HG02642 (cell line): ENCODE measurements at regions not wholly inside any gene's neighbourhood (a gene's known extent, or its start where the extent isn't known, plus 50 kb on each side); places are given as distances from the start of the nearest gene placed in this dataset.

ENCODE experiments used
- ATAC-seq: cut with Tn5 transposase; IDR thresholded peaks from one replicate; pipeline ENCODE4 v1.9.1; 2021; ENCODE audit warnings: mild to moderate bottlenecking; ENCODE audit not compliant: unreplicated experiment, poor library complexity

DNA sequence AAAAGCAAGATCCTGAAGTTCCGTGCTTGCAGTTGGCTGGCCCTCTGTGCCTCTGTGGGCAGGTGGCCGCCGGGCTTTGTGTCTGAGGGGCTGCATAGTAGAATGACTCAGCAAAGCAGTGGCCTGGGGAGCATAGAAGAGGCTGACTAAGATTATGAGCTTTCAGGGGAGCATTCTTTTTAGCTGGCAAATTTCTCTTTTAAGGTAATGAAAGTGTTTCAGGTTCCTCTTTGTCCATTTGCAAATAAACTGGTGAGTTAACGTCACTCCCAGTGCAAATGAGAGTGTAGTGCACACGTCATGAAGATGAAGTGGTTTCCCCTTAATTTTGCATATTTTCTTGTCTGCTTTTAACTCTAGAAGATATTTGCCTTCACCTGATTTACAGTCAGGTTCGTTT is 98.6 kb downstream of the BCL2L11 start:
- ATAC-seq, result peak; percentile 89

DNA sequence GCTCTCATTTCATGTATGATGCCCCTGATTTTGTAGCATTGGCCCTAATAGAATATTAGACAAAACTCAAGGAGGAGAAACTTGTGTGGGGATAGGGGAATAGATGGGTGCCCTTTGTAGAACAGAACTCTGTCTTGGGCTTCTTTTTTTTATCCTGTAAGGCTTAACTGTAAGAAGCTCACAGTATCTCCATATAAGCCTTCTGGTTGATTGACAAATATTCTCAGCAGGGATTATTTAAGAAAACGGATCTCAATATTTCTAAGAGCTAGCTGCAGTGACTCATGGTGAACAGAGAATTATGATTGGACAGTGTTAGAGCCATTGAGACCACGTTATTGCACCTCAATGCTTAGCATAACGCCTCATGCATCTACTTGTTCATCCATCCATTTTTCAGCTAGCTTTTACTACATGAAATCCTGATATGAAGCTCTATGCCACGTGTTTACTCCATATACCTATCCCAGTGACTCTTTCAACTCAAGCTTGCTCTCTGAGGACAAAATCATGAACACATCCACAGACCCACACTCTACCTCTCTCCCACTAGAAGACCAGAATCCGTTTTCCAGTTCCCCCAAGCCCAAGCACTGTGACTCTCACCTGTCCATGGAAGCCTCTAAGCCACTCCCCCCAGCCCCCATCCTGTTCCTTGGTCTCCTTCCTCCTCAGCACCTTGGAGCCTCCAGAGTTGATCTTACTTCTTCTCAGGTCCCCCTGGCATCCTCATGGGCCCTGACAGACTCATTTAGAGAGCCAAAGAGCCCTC is 99.2 kb downstream of the BCL2L11 start:
- no peak for ATAC-seq

DNA sequence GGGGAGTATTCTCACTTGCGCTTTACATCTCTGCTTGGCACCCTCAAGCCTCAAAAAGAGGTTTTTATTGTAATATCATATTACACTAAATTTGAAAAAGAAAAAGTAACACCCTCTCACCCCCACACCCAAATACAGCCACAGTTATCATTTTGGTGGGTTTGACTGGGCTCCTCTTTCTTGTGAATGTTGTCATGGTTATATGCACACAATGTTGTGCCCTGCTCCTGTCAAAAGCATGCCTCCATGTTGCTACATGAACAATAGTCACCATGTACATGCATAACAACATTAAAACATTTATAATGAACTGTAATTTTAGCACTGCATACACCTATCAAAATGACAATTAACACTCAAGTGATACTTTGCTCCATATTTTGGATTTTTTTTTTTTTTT is 100.2 kb downstream of the BCL2L11 start:
- no peak for ATAC-seq

DNA sequence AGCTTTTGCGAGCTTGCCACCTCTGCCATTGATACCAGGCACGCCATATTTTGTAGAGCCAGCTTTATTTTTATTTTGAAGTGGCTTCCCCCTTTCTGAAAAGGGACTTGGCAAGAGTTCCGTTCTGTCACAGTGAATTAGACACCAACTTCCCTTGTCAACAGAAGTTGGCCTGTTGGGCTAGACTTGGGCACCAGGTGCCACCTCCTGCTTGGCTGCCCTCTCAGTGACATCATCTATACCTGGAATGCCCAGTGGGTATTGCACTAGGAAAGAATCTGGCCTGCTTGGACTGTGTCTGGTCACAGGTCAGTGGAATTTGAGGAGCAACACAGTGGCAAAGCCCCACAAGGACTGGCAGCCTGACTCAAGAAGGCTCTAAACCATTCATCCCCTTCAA is 101.0 kb downstream of the BCL2L11 start:
- no peak for ATAC-seq

DNA sequence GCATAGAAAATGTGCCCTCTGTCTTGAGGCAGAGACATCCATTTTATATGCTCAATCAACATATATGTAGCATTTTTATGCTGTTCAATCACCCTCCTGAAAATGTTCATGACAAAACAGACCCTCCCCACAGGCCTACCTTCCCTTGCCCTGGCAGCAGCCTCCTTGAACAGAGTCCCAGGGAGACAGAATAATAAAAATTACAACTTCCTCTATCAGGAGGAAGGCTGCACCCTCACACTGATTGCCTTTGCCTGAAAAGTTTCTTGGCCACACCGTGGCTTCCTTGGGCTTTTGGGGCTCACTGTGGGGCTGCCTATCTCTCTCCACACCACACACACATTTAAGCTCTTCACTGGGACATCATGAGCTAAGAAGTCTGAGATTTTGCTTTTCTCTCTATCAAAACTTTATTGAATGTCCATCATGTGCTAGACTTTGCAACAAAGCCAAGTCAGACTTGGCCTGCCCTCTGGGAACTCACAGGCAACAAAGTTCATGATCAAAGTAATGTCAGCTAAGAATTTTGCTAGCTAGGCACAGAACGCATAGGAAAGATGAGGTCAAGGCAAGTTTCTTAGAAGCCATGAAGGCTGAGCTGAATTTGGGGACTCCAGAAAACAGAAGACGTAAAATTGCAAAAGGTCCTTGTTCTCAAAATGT is 101.6 kb downstream of the BCL2L11 start:
- ATAC-seq, result no peak

DNA sequence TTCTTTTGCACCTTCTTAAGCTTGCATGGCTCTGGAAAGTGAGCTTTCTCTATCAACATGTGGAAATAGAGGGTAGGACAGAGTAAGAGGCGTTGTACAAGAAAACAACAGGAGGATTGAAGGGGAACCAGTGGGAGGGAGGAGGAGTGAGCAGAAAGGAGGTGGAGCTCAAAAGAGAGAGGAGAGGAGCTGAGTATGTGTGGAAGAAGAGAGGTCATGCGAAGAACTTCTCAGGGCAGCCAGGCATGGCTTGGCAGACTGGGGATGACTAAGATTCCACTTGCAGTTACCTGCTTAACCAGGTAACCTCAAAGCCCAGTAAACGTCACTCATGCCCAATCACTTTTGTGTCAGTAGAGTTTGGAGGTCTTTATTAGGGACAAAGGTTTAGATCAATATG is 105.1 kb downstream of the BCL2L11 start:
- no peak for ATAC-seq

DNA sequence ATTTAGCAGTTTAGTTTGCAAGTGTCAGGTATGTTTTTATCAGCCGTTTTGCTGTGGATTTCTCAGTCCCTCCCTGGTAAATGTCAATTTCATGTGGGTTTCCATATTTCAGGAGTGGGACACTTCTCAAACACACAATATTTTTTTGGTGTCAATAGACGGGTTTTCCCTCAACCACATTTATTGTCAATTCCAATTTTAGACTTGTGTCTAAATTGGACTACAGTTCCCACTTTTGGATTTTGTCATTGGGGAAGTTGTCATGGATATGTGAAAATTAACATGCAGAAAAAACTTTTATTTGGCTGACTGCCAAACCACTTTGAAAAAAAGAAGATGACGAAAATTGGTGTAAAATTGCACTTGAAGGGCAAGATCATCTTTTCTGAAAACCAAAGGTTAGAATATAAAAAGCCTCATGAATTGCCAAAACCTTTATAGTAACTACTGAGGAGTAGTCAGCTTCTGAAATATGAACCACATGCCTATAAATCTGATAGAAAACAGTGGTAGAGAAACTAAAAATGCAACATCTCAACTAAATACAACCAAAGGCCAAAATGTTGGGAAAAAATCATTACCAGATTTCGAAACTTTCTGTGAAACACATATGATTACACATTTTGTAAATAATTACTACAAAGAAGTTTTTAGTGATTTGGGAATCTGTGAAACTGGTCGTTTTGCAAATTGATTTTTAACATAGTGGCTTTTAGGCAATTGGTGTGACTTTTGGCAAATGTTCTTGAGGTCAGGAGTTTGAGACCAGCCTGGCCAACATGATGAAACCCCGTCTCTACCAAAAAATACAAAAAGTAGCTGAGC is 106.4 kb downstream of the BCL2L11 start:
- no peak for ATAC-seq

DNA sequence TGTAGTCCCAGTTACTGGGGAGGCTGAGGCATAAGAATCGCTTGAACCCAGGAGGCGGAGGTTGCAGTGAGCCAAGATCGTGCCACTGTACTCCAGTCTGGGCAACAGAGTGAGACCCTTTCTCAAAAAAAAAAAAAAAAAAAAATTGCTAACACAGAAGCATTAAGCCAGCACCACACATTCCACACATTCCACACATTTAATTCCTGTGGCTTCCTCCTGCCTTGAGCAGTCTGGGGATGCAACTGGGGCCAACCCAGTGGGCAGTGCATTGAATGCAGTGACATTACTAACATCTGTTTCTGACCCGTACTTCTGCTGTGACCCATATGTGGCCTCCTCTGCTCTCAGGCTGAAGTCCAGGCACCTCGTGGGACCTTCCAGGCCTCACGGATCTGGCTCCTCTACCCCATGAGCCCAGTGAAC is 107.0 kb downstream of the BCL2L11 start:
- ATAC-seq, result no peak

DNA sequence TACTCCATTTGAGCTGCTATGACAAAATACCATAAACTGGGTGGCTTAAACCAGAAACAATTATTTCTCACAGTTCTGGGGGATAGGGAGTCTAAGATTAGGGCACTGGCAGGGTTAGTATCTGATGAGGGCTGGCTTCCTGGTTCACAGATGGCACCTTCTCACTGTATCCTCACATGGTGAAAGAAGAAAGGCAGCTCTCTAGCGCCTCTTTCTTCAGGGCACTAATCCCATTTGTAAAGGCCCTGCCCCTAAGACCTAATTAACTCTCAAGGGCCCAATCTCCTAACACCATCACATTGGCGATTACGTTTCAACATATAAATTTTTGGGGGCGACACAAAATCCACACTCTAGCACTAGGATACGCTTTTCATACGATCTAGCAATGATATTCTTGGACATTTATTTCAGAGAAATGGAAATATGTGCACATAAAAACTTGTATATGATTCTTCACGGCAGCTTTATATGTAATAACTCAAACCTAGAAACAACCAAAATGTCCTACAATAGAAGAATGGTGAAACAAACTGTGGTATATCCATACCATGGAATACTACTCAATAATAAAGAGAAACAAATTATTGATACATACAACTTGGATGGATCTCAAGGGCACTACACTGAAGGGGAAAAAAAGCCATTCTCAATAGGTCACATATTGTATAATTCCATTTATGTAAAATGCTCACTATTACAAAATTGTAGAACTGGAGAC is 111.0 kb downstream of the BCL2L11 start:
- no peak for ATAC-seq

DNA sequence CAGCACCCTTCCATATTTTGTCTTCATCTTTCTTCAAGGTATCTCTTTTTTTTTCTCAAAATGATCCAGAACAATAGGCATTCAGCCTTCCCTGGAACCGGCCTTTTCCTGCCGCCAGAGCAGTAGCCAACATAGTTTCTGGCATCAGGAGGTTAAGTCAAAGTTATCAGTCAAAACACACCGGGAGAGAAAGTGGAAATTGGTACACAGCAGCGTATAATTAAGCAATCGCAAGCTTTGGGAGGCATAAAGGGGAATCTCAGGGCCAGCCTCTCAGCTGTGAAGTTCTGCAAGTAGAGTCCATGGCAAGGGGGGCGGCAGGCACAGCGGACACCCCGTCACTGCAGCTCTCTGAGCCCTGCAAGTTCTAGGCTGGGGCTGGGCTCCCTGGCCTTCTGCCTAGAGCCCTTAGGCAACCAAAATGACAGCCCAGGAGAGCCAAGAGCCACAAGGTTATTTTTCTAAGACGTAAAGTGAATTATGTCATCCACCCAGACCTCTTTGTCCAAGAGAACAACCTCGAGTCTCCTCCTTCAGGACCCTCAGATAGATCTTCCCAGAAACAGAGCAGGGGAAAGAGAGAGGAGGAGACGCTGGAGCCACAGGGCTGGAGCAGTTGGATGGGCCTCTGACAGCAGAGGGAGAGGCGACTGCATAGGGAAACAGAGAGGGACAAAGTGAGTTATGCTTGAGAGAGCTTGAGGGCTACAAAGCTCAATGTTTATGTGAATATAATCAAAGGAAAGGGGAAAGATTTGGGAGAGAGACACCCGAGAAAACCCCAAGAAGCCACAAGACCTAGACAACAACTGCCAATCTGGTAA is 114.7 kb downstream of the BCL2L11 start:
- no peak for ATAC-seq

DNA sequence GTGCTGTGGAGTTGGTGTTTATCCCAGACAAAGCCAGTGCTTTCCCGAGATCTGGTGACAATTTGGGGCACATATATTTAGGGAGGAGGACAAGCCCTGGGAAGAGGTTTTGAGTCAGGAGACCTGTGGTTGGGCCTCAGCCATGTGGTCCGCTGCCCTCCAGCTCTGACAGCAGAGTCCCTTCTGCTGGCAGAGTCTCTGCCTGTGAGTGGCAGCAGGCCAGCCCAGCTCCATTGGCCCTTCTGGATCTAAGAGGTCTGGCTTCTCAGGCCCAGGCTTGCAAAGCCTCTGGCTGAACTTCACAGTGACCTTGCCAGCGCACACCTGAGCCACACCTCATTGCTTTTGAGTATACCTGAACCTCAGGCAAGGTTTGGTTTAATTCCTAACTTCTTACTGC is 115.3 kb downstream of the BCL2L11 start:
- ATAC-seq, result no peak

DNA sequence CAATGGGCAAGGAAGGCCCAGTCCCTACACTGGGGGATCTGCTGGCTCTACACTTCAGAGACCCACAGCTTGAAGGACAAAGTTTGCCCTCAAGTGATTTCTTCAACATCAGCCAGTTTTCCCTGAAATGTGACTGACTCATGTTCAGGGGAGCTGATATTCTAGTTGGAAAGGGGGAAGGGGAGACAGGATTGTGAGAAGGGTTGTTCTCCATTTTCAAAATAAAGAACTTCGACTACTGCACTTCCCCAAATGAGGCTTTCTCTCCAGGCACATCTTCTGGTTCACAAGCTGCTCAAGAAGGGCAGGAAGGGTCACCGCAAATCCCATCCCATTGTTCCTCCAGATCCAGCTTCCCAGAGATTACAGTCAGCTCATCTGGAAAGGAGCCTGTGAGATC is 117.6 kb downstream of the BCL2L11 start:
- ATAC-seq, result no peak

DNA sequence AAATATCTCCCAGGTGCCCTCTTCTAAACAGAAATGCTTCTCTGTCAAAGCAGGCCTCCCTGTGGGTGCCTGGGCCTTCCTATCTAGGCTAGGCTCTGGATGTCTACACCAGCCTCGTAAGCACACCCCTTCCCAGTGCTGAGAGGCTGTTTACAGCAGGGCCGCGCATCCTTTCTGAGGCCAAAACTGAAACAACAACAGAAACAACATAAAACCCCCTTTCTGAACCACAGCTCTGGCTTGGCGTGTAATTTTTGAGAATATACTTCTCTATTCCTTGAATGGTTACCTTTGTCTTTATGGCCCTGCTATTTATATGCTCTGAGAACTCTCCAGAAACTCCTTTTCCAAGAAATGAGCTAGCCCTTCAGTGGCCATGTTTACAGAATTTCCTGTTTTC is 118.4 kb downstream of the BCL2L11 start:
- ATAC-seq, result peak; percentile 96

DNA sequence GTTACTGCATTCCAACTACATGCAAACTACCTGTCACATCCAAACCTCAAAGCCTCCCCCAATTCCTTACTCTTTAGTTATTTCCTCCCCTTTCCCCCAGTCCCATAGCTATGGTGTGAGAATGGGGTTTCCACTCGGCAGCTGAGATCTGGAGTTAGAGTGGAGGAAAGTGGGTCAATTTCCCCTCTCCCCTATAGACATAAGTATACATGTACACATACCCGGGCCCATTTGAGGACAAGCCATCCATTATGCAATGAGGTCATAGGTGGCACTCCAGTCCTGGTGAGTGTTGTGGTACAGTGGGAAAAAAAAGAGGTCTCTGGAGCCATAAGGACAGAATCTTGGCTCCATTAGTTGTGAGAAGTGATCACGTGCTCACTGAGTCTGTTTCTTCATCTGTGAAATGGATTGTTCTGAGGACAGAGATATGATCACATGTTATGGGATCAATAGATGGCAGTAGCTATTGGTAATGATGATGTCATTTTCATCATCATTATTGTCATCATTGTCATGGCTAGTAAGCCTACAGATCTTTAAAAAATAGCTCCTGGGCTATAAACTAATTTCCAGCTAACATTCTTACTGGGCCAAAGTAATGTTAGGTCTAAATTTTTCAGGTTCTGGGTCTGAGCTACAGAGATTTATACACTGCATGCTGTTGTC is 119.0 kb downstream of the BCL2L11 start:
- ATAC-seq, result no peak

DNA sequence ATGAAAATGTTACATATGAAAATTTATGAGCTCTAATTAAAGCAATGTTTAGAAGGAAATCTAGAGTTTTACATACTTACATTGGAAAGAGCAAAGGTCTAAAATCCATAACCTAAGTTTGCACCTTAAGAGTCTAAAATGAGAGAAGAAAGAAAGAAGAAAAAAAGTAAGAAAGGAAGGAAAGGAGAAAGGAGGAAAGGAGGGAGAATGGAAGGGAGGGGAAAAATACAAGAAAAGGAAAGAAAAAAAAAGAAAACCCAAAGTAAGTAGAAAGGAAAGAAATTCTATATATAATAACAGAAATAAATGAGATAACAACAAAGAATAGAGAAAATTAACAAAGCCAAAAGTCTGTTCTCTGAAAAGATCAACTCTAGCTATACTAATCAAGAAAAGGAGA is 122.6 kb downstream of the BCL2L11 start:
- no peak for ATAC-seq

DNA sequence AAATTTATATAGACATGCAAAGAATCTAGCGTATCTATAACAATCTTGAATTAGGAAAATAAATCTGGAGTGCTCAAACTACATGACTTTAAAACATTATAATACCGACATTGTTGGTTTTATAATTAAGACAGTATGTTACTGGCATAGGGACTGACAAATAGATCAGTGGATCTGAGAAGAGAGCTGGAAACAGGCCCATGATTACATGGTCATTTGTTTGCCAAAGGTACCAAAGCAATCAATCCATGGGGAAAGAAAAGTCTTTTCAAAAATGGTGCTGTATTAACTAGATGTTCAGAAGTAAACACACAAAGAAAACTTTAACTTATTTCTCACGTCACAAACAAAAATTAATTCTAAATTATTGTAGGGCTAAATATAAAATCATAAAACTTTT is 124.2 kb downstream of the BCL2L11 start:
- no peak for ATAC-seq

DNA sequence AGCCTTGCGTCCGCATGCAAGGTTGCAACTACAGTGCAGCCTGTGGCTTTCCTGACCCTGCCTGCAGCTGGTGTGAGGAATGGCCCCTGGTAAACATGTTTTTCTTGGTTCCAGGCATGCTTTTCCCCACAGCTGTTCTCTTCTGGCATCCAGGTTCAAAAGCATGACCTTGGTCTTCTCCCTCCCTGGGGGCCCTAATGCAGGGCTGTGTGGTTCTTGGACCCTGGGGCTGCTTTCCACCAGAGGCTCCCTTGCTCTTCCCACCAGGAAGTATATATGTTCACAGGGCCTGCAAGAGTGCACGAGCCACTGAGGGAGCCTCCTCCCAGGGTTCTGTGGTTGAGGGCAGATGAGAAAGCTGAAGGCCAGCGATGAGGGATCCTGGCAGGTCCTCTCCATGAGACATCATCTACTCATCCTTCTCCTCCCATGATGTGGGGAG is 125.9 kb downstream of the BCL2L11 start:
- no peak for ATAC-seq

DNA sequence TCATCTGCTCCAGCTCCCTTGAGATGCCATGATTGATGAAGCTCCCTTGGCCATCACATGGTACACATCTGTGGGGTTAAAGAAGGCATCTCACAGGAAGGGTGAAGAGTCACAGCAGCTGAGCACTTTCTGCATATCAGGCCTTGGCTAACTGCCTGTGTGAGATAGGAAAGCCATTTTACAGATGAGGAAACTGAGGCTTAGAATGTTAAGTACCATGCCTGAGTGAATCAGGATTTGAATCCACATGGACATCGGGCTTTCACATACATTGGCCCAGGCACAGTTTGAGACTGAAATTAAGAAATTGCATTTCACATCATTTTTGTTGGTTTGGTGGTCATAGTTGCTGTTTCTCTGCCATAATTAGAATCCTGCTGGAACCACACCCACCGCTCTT is 126.8 kb downstream of the BCL2L11 start:
- ATAC-seq, result no peak

DNA sequence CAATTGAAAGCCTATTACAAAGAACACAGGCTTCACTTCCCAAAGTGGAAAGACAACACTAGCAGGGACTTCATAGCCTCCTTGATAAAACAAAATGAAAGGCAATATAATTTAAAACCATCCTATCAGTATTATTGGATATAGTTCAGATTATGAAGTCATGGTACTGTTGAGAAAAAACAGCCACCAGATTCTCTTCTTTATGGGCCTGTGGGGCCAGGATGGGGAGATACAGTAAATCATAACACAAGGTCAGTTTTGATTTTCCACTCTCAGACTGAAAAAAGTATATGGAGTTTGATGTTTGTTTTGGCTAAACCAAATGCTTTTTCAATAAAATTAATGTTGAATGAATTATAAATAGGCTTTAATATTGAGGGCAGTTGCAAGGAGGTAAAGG is 129.1 kb downstream of the BCL2L11 start:
- ATAC-seq, result no peak
